DOHH2 (cell line): ENCODE measurements at regions not wholly inside any gene's neighbourhood (a gene's known extent, or its start where the extent isn't known, plus 50 kb on each side); places are given as distances from the start of the nearest gene placed in this dataset.
"Not testable (repeated sequence)": the region's sequence is repeated elsewhere in the genome, so short reads cannot be mapped to it uniquely, and the experiment has no call there.

Source experiments
- H3F3A ChIP-seq: fragments of 200-600 bp; sonication (generic), shearing (Covaris generic); 2 replicates; pipeline ENCODE4 v1.6.0; 2016; ENCODE audit warnings: antibody characterized with exemption, mild to moderate bottlenecking; ENCODE audit not compliant: control insufficient read depth, insufficient read depth
- H3K27ac ChIP-seq: fragments of 200-600 bp; sonication (generic); 2 replicates; pipeline ENCODE4 v1.5.1; 2014; ENCODE audit warnings: low read depth, mild to moderate bottlenecking, low read length, moderate library complexity
- H3K27me3 ChIP-seq: fragments of 200-600 bp; sonication (generic); 2 replicates; pipeline ENCODE4 v1.6.1; 2014; ENCODE audit warnings: mild to moderate bottlenecking, low read length, mixed read lengths; ENCODE audit not compliant: control insufficient read depth
- H3K36me3 ChIP-seq: fragments of 200-600 bp; sonication (generic); 2 replicates; pipeline ENCODE4 v1.6.1; 2014; ENCODE audit warnings: mild to moderate bottlenecking, low read length, moderate library complexity, mixed read lengths; ENCODE audit not compliant: control insufficient read depth
- H3K4me1 ChIP-seq: fragments of 200-600 bp; sonication (generic); 2 replicates; pipeline ENCODE4 v1.6.1; 2014; ENCODE audit warnings: mild to moderate bottlenecking, low read length, mixed read lengths; ENCODE audit not compliant: control insufficient read depth
- H3K4me2 ChIP-seq: fragments of 200-600 bp; sonication (generic); 2 replicates; pipeline ENCODE4 v1.6.0; 2014; ENCODE audit warnings: mild to moderate bottlenecking, low read length, moderate library complexity
- H3K4me3 ChIP-seq: fragments of 200-600 bp; sonication (generic); 2 replicates; pipeline ENCODE4 v1.5.1; 2014; ENCODE audit warnings: mild to moderate bottlenecking, low read length, mixed read lengths
- H3K79me2 ChIP-seq: fragments of 200-600 bp; sonication (generic); 2 replicates; pipeline ENCODE4 v1.6.1; 2014; ENCODE audit warnings: mild to moderate bottlenecking, low read length, mixed read lengths; ENCODE audit not compliant: control insufficient read depth
- H3K9me2 ChIP-seq: fragments of 200-600 bp; sonication (generic); replicated peaks from 2 replicates; pipeline ENCODE4 v1.6.1; 2014; ENCODE audit warnings: mild to moderate bottlenecking, low read length, mixed read lengths; ENCODE audit not compliant: control insufficient read depth
- H3K9me3 ChIP-seq: fragments of 200-600 bp; sonication (generic); 2 replicates; pipeline ENCODE4 v1.6.1; 2014; ENCODE audit warnings: antibody characterized with exemption, low read length, mixed read lengths; ENCODE audit not compliant: control insufficient read depth, insufficient read depth
- H4K20me1 ChIP-seq: fragments of 200-600 bp; sonication (generic); 2 replicates; pipeline ENCODE4 v1.6.0; 2014; ENCODE audit warnings: low read depth, mild to moderate bottlenecking, antibody characterized with exemption, low read length, moderate library complexity; ENCODE audit not compliant: control insufficient read depth, insufficient read depth
- EZH2phosphoT487 ChIP-seq: fragments of 200-600 bp; sonication (generic); IDR thresholded peaks from 2 replicates; pipeline ENCODE4 v1.6.1; 2017; ENCODE audit warnings: borderline replicate concordance, mild to moderate bottlenecking, antibody characterized with exemption, low read length, moderate library complexity, mixed read lengths
- TF ChIP-seq, protein P1 (sequence below): fragments of 200-600 bp; sonication (generic); IDR thresholded peaks from one replicate; pipeline ENCODE4 v1.5.1; 2014; ENCODE audit warnings: antibody characterized with exemption, mild to moderate bottlenecking, low read depth, low read length; ENCODE audit not compliant: poor library complexity, severe bottlenecking

DNA sequence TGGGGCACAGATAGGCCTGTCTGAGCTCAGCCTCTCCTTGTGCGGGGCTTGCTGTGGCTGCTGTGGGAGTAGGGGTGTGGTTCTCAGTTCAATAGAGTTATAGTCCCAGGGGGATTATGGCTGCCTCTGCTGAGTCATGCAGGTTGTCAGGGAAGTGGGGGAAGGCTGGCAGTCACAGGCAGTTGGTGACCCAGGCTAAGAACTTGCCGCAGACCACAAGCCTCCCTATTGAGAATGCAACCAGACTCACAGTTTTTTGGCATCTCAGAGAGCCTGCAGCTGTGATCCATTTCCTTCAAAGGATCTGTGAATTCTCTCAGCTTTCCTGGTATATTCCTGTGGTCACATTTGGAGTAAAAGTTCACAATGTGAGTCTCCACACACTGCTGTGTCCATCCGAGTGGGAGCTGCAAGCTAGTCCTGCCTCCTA lies 364.9 kb downstream of the ZNF674 start:
- H3K4me2 ChIP-seq = no peak overlapping the region
- H3K79me2 ChIP-seq = no peaks in the 10 kb centered on the region
- H3K27me3 ChIP-seq = no peaks in the 10 kb centered on the region
- no peaks in the 10 kb centered on the region for H3K9me2 ChIP-seq
- H3K27ac ChIP-seq = no peak overlapping the region
- no peaks in the 10 kb centered on the region for H3K36me3 ChIP-seq
- H3K9me3 ChIP-seq = no peaks in the 10 kb centered on the region
- no peaks in the 10 kb centered on the region for H3F3A ChIP-seq
- H3K4me1 ChIP-seq = no peaks in the 10 kb centered on the region
- H4K20me1 ChIP-seq = no peaks in the 10 kb centered on the region
- H3K4me3 ChIP-seq = no peak overlapping the region
- TF ChIP-seq, protein P1, sequence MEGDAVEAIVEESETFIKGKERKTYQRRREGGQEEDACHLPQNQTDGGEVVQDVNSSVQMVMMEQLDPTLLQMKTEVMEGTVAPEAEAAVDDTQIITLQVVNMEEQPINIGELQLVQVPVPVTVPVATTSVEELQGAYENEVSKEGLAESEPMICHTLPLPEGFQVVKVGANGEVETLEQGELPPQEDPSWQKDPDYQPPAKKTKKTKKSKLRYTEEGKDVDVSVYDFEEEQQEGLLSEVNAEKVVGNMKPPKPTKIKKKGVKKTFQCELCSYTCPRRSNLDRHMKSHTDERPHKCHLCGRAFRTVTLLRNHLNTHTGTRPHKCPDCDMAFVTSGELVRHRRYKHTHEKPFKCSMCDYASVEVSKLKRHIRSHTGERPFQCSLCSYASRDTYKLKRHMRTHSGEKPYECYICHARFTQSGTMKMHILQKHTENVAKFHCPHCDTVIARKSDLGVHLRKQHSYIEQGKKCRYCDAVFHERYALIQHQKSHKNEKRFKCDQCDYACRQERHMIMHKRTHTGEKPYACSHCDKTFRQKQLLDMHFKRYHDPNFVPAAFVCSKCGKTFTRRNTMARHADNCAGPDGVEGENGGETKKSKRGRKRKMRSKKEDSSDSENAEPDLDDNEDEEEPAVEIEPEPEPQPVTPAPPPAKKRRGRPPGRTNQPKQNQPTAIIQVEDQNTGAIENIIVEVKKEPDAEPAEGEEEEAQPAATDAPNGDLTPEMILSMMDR = no peak
- TF ChIP-seq EZH2phosphoT487 = no peak

DNA sequence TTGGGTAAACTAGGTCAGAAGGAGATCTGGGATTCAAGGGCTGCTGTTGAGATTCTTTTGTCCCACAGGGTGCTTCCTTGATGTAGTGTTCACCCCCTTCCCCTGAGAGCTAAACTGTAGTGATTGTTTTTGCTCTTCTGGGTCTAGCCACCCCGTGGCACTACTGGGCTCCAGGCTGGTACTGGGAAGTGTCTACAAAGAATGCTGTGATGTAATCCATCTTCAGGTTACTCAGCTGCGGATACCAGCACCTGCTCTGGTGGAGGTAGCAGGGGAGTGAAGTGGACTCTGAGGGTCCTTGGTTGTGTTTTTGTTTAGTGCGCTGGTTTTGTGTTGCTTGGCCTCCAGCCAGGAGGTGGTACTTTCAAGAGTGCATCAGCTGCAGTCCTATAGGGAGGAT lies 365.5 kb downstream of the ZNF674 start:
- no peak overlapping the region for H3K4me3 ChIP-seq
- no peaks in the 10 kb centered on the region for H3K9me2 ChIP-seq
- H3F3A ChIP-seq = no peaks in the 10 kb centered on the region
- no peaks in the 10 kb centered on the region for H3K4me1 ChIP-seq
- no peaks in the 10 kb centered on the region for H3K27me3 ChIP-seq
- no peaks in the 10 kb centered on the region for H3K79me2 ChIP-seq
- no peak overlapping the region for H3K4me2 ChIP-seq
- no peaks in the 10 kb centered on the region for H4K20me1 ChIP-seq
- no peaks in the 10 kb centered on the region for H3K9me3 ChIP-seq
- H3K36me3 ChIP-seq = no peaks in the 10 kb centered on the region
- no peak overlapping the region for H3K27ac ChIP-seq
- TF ChIP-seq, protein P1 = no peak
- no peak for TF ChIP-seq EZH2phosphoT487

DNA sequence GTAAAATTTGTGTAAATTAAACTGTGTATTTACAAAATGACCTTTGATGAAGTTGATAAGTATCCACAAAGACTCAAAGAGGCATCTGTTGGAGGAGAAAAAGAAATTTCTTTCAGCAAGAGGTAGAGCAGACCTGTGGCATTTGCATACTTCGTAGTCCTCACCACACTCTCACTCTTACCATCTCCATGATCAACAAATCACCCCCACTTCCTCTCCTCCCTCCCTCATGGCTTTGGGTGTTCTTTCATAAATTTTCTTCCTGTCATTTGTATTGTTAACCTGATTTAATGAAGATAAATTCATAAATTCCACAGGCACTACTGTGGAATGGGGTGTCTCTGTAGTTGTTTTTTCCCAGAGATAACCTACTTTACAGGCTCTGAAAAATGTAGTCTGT lies 366.5 kb downstream of the ZNF674 start:
- no peak overlapping the region for H3K4me3 ChIP-seq
- no peaks in the 10 kb centered on the region for H3F3A ChIP-seq
- no peak overlapping the region for H3K27ac ChIP-seq
- H3K4me2 ChIP-seq = no peak overlapping the region
- H3K79me2 ChIP-seq = no peaks in the 10 kb centered on the region
- no peaks in the 10 kb centered on the region for H4K20me1 ChIP-seq
- H3K9me3 ChIP-seq = no peaks in the 10 kb centered on the region
- H3K9me2 ChIP-seq = no peaks in the 10 kb centered on the region
- H3K27me3 ChIP-seq = no peaks in the 10 kb centered on the region
- no peaks in the 10 kb centered on the region for H3K36me3 ChIP-seq
- H3K4me1 ChIP-seq = no peaks in the 10 kb centered on the region
- TF ChIP-seq, protein P1 = no peak
- no peak for TF ChIP-seq EZH2phosphoT487

DNA sequence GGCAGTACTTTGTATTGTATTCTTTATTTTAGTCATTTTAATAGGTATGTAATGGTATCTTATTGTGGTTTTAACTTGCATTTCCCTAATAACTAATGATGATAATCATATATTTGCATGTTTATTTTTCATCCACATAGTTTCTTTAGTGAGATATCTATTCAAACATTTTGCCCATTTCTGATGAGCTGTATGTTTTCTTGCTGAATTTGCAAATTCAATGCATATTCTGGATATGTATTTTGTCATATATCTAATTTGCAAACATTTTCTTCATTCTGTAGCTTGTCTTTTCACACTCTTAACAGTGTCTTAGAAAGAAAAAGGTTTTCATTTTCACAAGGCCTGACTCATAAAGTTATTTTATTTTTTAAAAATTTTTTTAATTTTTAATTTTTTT lies 372.1 kb downstream of the ZNF674 start:
- no peaks in the 10 kb centered on the region for H3K9me3 ChIP-seq
- no peak overlapping the region for H3K4me3 ChIP-seq
- TF ChIP-seq, protein P1 = no peak
- no peak for TF ChIP-seq EZH2phosphoT487

DNA sequence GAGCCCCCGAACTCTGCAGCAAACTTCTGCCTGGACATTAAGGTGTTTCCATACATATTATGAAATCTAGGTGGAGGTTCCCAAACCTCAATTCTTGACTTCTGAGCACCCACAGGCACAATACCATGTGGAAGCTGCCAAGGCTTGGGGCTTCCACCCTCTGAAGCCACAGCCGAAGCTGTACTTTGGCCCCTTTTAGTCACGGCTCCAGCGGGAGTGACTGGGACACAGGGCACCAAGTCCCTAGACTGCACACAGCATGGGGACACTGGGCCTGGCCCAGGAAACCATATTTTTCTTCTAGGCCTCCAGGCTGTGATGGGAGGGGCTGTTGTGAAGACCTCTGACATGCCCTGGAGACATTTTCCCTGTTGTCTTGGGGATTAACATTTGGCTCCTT lies 373.8 kb downstream of the ZNF674 start:
- not testable (repeated sequence) for H3K27me3 ChIP-seq, H3K4me2 ChIP-seq, H3K27ac ChIP-seq, H3K4me3 ChIP-seq, H3K9me3 ChIP-seq, H4K20me1 ChIP-seq, H3F3A ChIP-seq, H3K4me1 ChIP-seq, H3K9me2 ChIP-seq, H3K36me3 ChIP-seq, H3K79me2 ChIP-seq

More for the DNA sequence above, 372.1 kb downstream of the ZNF674 start:
- Histone ChIP-seq H3F3A (no peaks in the 10 kb centered on the region), H3K9me2 (no peaks in the 10 kb centered on the region), H3K27me3 (no peaks in the 10 kb centered on the region), H3K36me3 (no peaks in the 10 kb centered on the region), H3K27ac (no peak overlapping the region), H3K79me2 (no peaks in the 10 kb centered on the region), H4K20me1 (no peaks in the 10 kb centered on the region), H3K4me2 (no peak overlapping the region), H3K4me1 (no peaks in the 10 kb centered on the region)
